Neural cell (in vitro differentiated cells): ENCODE measurements at regions not wholly inside any gene's neighbourhood (a gene's known extent, or its start where the extent isn't known, plus 50 kb on each side); places are given as distances from the start of the nearest gene placed in this dataset.

Source experiments
- H2AFZ ChIP-seq: fragments of 200-600, 300-800 bp; sonication (generic), shearing (Covaris generic); 2 replicates; pipeline ENCODE4 v1.6.0; 2014; ENCODE audit warnings: low read depth, mild to moderate bottlenecking, antibody characterized with exemption, low read length, moderate library complexity
- H3F3A ChIP-seq: fragments of 200-600 bp; shearing (Covaris generic); 2 replicates; pipeline ENCODE4 v1.6.1; 2016; ENCODE audit warnings: mild to moderate bottlenecking, moderate library complexity, mixed read lengths, antibody characterized with exemption, low read length; ENCODE audit not compliant: insufficient read depth, poor library complexity, severe bottlenecking
- H3K27ac ChIP-seq: fragments of 200-600, 300-800 bp; sonication (generic), shearing (Covaris generic); 2 replicates; pipeline ENCODE4 v1.5.1; 2014; ENCODE audit warnings: mild to moderate bottlenecking, low read length, moderate library complexity
- H3K27me3 ChIP-seq: fragments of 300-800, 200-600 bp; sonication (generic), shearing (Covaris generic); 2 replicates; pipeline ENCODE4 v1.6.0; 2014; ENCODE audit warnings: mild to moderate bottlenecking, low read depth, low read length, moderate library complexity; ENCODE audit not compliant: insufficient read depth
- H3K36me3 ChIP-seq: fragments of 300-800, 200-600 bp; sonication (generic), shearing (Covaris generic); 2 replicates; pipeline ENCODE4 v1.5.1; 2014; ENCODE audit warnings: mild to moderate bottlenecking, antibody characterized with exemption, low read length, moderate library complexity; ENCODE audit not compliant: insufficient read depth
- H3K4me2 ChIP-seq: fragments of 300-800, 200-600 bp; sonication (generic), shearing (Covaris generic); 2 replicates; pipeline ENCODE4 v1.6.0; 2014; ENCODE audit warnings: mild to moderate bottlenecking, low read length
- H3K4me3 ChIP-seq: fragments of 300-800, 200-600 bp; sonication (generic), shearing (Covaris generic); 2 replicates; pipeline ENCODE4 v1.5.1; 2014; ENCODE audit warnings: mild to moderate bottlenecking, low read length, moderate library complexity
- H3K79me2 ChIP-seq: fragments of 200-600 bp; shearing (Covaris generic); replicated peaks from 2 replicates; pipeline ENCODE4 v1.6.0; 2014; ENCODE audit warnings: mild to moderate bottlenecking, low read length, moderate library complexity; ENCODE audit not compliant: insufficient read depth
- H3K9ac ChIP-seq: fragments of 300-800, 200-600 bp; sonication (generic), shearing (Covaris generic); 2 replicates; pipeline ENCODE4 v1.6.1; 2016; ENCODE audit warnings: mild to moderate bottlenecking, low read length, mixed read lengths
- H3K9me2 ChIP-seq: fragments of 200-600 bp; shearing (Covaris generic); 2 replicates; pipeline ENCODE4 v1.6.1; 2016; ENCODE audit warnings: mild to moderate bottlenecking, low read length, mixed read lengths; ENCODE audit not compliant: insufficient read depth
- H3K9me3 ChIP-seq: fragments of 200-600, 300-800 bp; sonication (generic), shearing (Covaris generic); 2 replicates; pipeline ENCODE4 v1.6.1; 2016; ENCODE audit warnings: mild to moderate bottlenecking, mixed run types, low read length, moderate library complexity, mixed read lengths
- H4K20me1 ChIP-seq: fragments of 200-600 bp; shearing (Covaris generic); 2 replicates; pipeline ENCODE4 v1.6.1; 2016; ENCODE audit warnings: mild to moderate bottlenecking, mixed run types; ENCODE audit not compliant: insufficient read depth
- EP300 ChIP-seq: fragments of 450-650 bp; conservative IDR thresholded peaks from 2 replicates; pipeline ENCODE4 v1.6.1; 2014; ENCODE audit warnings: antibody characterized with exemption, mild to moderate bottlenecking, moderate library complexity; ENCODE audit not compliant: poor library complexity, severe bottlenecking
- EZH2 ChIP-seq: fragments of 200-600, 300-800 bp; shearing (Covaris generic), sonication (generic); IDR thresholded peaks from 2 replicates; pipeline ENCODE4 v1.6.1; 2014; ENCODE audit warnings: antibody characterized with exemption, low read length, borderline replicate concordance, mild to moderate bottlenecking; ENCODE audit not compliant: insufficient read depth, poor library complexity, severe bottlenecking
- MXI1 ChIP-seq: fragments of 450-650 bp; conservative IDR thresholded peaks from 2 replicates; pipeline ENCODE4 v1.6.1; 2014; ENCODE audit warnings: antibody characterized with exemption, mild to moderate bottlenecking; ENCODE audit not compliant: poor library complexity, severe bottlenecking
- POLR2AphosphoS5 ChIP-seq: IDR thresholded peaks from 2 replicates; pipeline ENCODE4 v1.6.1; 2012
- RAD21 ChIP-seq: fragments of 450-650 bp; conservative IDR thresholded peaks from 2 replicates; pipeline ENCODE4 v1.6.1; 2014; ENCODE audit warnings: antibody characterized with exemption, mild to moderate bottlenecking, moderate library complexity
- SMC3 ChIP-seq: fragments of 450-650 bp; conservative IDR thresholded peaks from 2 replicates; pipeline ENCODE4 v1.6.1; 2014; ENCODE audit warnings: antibody characterized with exemption, mild to moderate bottlenecking, moderate library complexity; ENCODE audit not compliant: poor library complexity
- TAF1 ChIP-seq: IDR thresholded peaks from 2 replicates; pipeline ENCODE4 v1.6.1; 2012; ENCODE audit warnings: low read depth
- TF ChIP-seq, protein P1 (sequence below): fragments of 450-650 bp; IDR thresholded peaks from 2 replicates; pipeline ENCODE4 v1.5.1; 2014; ENCODE audit warnings: antibody characterized with exemption, mild to moderate bottlenecking, moderate library complexity; ENCODE audit not compliant: poor library complexity, severe bottlenecking
- TF ChIP-seq, protein P2 (sequence below): IDR thresholded peaks from 2 replicates; pipeline ENCODE4 v1.6.1; 2012; ENCODE audit warnings: borderline replicate concordance

DNA sequence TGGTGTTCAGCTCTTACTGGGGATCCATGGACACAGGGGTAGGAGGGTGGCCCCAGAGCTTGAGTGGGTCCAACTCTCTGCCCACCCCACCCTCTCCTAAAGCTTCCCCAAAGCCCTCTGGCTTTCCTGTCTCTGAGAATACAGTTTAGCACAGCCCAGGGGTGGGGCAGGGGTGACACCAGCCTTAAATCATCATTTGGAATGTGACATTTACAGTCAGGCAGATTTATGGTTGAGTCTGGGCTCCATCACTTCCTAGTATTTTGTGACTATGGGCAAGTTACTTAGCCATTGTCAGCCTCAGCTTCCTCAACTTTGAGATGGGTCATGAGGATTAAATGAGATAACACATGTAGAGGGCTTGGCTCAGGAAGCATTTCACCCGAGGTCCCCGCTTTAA, 193.1 kb upstream of the IRX6 start:
- no peaks in the 10 kb centered on the region for H3K9me2 ChIP-seq
- H3K4me2 ChIP-seq, result no peak overlapping the region
- H2AFZ ChIP-seq, result no peak overlapping the region
- TF ChIP-seq SMC3, result no peak
- TF ChIP-seq, protein P1, sequence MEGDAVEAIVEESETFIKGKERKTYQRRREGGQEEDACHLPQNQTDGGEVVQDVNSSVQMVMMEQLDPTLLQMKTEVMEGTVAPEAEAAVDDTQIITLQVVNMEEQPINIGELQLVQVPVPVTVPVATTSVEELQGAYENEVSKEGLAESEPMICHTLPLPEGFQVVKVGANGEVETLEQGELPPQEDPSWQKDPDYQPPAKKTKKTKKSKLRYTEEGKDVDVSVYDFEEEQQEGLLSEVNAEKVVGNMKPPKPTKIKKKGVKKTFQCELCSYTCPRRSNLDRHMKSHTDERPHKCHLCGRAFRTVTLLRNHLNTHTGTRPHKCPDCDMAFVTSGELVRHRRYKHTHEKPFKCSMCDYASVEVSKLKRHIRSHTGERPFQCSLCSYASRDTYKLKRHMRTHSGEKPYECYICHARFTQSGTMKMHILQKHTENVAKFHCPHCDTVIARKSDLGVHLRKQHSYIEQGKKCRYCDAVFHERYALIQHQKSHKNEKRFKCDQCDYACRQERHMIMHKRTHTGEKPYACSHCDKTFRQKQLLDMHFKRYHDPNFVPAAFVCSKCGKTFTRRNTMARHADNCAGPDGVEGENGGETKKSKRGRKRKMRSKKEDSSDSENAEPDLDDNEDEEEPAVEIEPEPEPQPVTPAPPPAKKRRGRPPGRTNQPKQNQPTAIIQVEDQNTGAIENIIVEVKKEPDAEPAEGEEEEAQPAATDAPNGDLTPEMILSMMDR, result no peak
- TF ChIP-seq EP300, result no peak
- no peak for TF ChIP-seq TAF1
- no peak for TF ChIP-seq EZH2
- no peak for TF ChIP-seq MXI1
- no peaks in the 10 kb centered on the region for H3K9me3 ChIP-seq
- H4K20me1 ChIP-seq, result no peaks in the 10 kb centered on the region
- no peak overlapping the region for H3K4me3 ChIP-seq
- no peaks in the 10 kb centered on the region for H3K36me3 ChIP-seq
- H3K79me2 ChIP-seq, result no peaks in the 10 kb centered on the region
- no peak overlapping the region for H3K9ac ChIP-seq
- no peak overlapping the region for H3K27ac ChIP-seq
- no peaks in the 10 kb centered on the region for H3K27me3 ChIP-seq
- H3F3A ChIP-seq, result no peaks in the 10 kb centered on the region

DNA sequence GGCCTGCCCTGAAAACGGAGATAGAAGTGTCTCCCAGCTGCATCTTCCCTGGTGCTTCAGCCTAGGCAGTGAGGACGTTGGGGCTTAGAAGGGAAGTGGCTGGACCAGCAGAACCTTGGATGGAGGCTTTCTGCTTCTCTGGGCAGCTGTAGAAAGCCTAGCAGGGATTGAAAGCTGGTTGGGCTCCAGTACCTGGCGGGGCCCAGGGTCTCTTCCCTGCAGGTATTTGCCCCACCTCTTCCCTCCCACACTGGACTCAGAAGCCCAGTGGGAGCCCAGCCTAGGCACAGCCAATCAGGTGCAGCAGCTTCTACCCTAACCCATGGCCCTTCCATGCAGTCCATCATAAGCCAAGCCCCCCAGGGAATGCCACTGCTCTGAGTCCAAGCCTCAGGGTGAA, 190.3 kb upstream of the IRX6 start:
- Histone ChIP-seq H3K27ac (no peak overlapping the region), H2AFZ (no peak overlapping the region), H3K9me2 (no peaks in the 10 kb centered on the region), H3K9ac (no peak overlapping the region), H3K9me3 (no peaks in the 10 kb centered on the region), H3K36me3 (no peaks in the 10 kb centered on the region), H4K20me1 (no peaks in the 10 kb centered on the region), H3F3A (no peaks in the 10 kb centered on the region), H3K27me3 (no peaks in the 10 kb centered on the region), H3K4me2 (no peak overlapping the region), H3K4me3 (no peak overlapping the region), H3K79me2 (no peaks in the 10 kb centered on the region)
- TF ChIP-seq EP300 (no peak), SMC3 (no peak), EZH2 (no peak), RAD21 (no peak), POLR2AphosphoS5 (no peak), TAF1 (no peak), MXI1 (no peak)
- TF ChIP-seq, protein P2, sequence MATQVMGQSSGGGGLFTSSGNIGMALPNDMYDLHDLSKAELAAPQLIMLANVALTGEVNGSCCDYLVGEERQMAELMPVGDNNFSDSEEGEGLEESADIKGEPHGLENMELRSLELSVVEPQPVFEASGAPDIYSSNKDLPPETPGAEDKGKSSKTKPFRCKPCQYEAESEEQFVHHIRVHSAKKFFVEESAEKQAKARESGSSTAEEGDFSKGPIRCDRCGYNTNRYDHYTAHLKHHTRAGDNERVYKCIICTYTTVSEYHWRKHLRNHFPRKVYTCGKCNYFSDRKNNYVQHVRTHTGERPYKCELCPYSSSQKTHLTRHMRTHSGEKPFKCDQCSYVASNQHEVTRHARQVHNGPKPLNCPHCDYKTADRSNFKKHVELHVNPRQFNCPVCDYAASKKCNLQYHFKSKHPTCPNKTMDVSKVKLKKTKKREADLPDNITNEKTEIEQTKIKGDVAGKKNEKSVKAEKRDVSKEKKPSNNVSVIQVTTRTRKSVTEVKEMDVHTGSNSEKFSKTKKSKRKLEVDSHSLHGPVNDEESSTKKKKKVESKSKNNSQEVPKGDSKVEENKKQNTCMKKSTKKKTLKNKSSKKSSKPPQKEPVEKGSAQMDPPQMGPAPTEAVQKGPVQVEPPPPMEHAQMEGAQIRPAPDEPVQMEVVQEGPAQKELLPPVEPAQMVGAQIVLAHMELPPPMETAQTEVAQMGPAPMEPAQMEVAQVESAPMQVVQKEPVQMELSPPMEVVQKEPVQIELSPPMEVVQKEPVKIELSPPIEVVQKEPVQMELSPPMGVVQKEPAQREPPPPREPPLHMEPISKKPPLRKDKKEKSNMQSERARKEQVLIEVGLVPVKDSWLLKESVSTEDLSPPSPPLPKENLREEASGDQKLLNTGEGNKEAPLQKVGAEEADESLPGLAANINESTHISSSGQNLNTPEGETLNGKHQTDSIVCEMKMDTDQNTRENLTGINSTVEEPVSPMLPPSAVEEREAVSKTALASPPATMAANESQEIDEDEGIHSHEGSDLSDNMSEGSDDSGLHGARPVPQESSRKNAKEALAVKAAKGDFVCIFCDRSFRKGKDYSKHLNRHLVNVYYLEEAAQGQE, result no peak
- TF ChIP-seq, protein P1, result no peak
